Testis (tissue), 2 donors: ENCODE measurements at regions not wholly inside any gene's neighbourhood (a gene's known extent, or its start where the extent isn't known, plus 50 kb on each side); places are given as distances from the start of the nearest gene placed in this dataset.

Experiments used
- CTCF ChIP-seq, 3 experiments: fragments of 450-650 bp in 2 of 3; fragments of 200-600 bp in 1 of 3; sonication (generic) in 1 of 3; IDR thresholded peaks; one replicate each; pipeline ENCODE4 v1.5.1; 2016 to 2019; ENCODE audit warnings: antibody characterized with exemption in 3 of 3, mild to moderate bottlenecking in 2 of 3, moderate library complexity in 1 of 3
- POLR2A ChIP-seq: fragments of 450-650 bp; IDR thresholded peaks from one replicate; pipeline ENCODE4 v1.6.1; 2017; ENCODE audit warnings: antibody characterized with exemption, mild to moderate bottlenecking, moderate library complexity

DNA sequence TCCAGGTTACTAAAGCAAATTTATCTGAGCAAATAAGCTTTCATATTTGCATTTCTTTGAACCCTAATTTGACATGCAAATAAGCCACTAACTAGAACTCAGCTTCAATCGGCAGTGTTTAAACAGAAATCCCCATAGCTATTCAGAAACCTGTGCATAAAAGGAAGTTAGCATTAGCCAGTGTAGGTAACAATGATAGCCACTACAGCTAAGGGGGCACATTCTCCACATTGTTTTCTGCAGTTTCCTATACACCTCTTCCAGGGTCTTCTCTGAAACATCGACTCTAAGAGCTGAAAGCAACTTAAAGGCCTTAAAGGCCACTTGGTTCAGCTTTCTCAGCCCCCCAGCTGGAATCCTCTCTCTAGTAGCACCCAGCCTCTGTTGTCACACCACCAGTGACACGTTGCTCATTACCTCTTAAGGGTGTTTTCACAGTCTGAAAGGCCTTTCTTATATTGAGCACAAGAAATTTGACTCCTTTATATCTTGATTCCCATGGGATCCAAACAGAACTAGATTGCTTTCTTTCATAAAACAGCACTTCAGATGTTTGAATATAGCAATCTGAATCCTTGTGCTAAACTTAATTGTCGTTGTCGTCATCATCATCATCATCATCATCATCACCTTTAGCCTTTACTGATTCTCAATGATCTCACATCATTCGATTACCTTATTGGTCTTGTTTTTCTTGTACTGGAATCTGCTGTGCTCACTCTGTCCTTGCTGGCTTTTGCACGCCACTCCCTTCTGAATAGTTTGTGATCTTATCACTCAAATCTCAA, 93.9 kb upstream of the DAB1 start:
- TF ChIP-seq CTCF (IDR thresholded peaks at IDR 0.05) (no peak), POLR2A (no peak)
